Activated T-cell treated with anti-CD3 and anti-CD28 coated beads, Interleukin-2, amount 50 U/mL, for 72 hours (primary cell): ENCODE measurements at regions not wholly inside any gene's neighbourhood (a gene's known extent, or its start where the extent isn't known, plus 50 kb on each side); places are given as distances from the start of the nearest gene placed in this dataset.
"Not testable (repeated sequence)": the region's sequence is repeated elsewhere in the genome, so short reads cannot be mapped to it uniquely, and the experiment has no call there.

Experiments used
- ATAC-seq, 2 donors: fragments of 150-1000 bp; cut with Tn5 transposase; replicated peaks in 1 of 2; 2 replicates each; pipeline ENCODE4 v1.10.0; 2021; ENCODE audit warnings: moderate library complexity in 2 of 2, mild to moderate bottlenecking in 1 of 2
- DNase-seq, 2 donors: peaks; one replicate each; pipeline ENCODE4 v3.0.0; 2021 to 2022; ENCODE audit warnings: mixed read lengths in 1 of 2
- H3K27ac Mint-ChIP-seq: one replicate; pipeline ENCODE4 v1.8.0; 2022; ENCODE audit warnings: mild to moderate bottlenecking, moderate library complexity, mixed read lengths
- H3K27me3 Mint-ChIP-seq: one replicate; pipeline ENCODE4 v1.8.0; 2022; ENCODE audit warnings: low read depth, mixed read lengths
- H3K36me3 Mint-ChIP-seq, 2 donors: one replicate each; pipeline ENCODE4 v1.8.0; 2022; ENCODE audit warnings: mixed read lengths in 2 of 2, mild to moderate bottlenecking in 1 of 2; ENCODE audit not compliant: insufficient read depth in 2 of 2
- H3K4me1 Mint-ChIP-seq: one replicate; pipeline ENCODE4 v1.8.0; 2022; ENCODE audit warnings: low read depth, mixed read lengths
- H3K4me3 Mint-ChIP-seq, 2 donors: one replicate each; pipeline ENCODE4 v1.8.0; 2022; ENCODE audit warnings: mild to moderate bottlenecking in 2 of 2, mixed read lengths in 2 of 2, moderate library complexity in 2 of 2
- H3K9me3 Mint-ChIP-seq, 2 donors: one replicate each; pipeline ENCODE4 v1.8.0; 2022; ENCODE audit warnings: mixed read lengths in 2 of 2

GRCh38 chr17:51455931-51456330 is 195.6 kb downstream of the UTP18 start:
- H3K9me3 Mint-ChIP-seq: no peaks in the 10 kb centered on the region

GRCh38 chr17:51456942-51457341 is 196.6 kb downstream of the UTP18 start:
- Mint-ChIP-seq H3K4me3 (no peak overlapping the region), H3K9me3 (no peaks in the 10 kb centered on the region), H3K27ac (no peak overlapping the region), H3K27me3 (no peaks in the 10 kb centered on the region), H3K4me1 (no peaks in the 10 kb centered on the region), H3K36me3 (no peaks in the 10 kb centered on the region)
- ATAC-seq: peak; percentile 67 to 80
- no peak for DNase-seq

More at GRCh38 chr17:51455931-51456330, 195.6 kb downstream of the UTP18 start:
- Mint-ChIP-seq H3K36me3 (no peaks in the 10 kb centered on the region), H3K27ac (no peak overlapping the region), H3K4me1 (no peaks in the 10 kb centered on the region), H3K27me3 (no peaks in the 10 kb centered on the region), H3K4me3 (no peak overlapping the region)
- ATAC-seq (no peak), DNase-seq (no peak)

GRCh38 chr17:51461578-51462004 is 201.2 kb downstream of the UTP18 start:
- no peaks in the 10 kb centered on the region for H3K9me3 Mint-ChIP-seq
- H3K27ac Mint-ChIP-seq: no peak overlapping the region
- H3K4me3 Mint-ChIP-seq: no peak overlapping the region
- ATAC-seq (peak; percentile 59 to 64), DNase-seq (peak; percentile 56 to 61)
- no peaks in the 10 kb centered on the region for H3K4me1 Mint-ChIP-seq
- no peaks in the 10 kb centered on the region for H3K36me3 Mint-ChIP-seq
- H3K27me3 Mint-ChIP-seq: no peaks in the 10 kb centered on the region

GRCh38 chr17:51463353-51463752 is 203.0 kb downstream of the UTP18 start:
- H3K27me3 Mint-ChIP-seq: no peaks in the 10 kb centered on the region
- no peaks in the 10 kb centered on the region for H3K4me1 Mint-ChIP-seq
- no peak overlapping the region for H3K4me3 Mint-ChIP-seq
- no peak overlapping the region for H3K27ac Mint-ChIP-seq
- ATAC-seq (no peak), DNase-seq (no peak)
- H3K9me3 Mint-ChIP-seq: no peaks in the 10 kb centered on the region
- no peaks in the 10 kb centered on the region for H3K36me3 Mint-ChIP-seq

- H3K27me3 Mint-ChIP-seq: no peaks in the 10 kb centered on the region
- no peak for DNase-seq
- ATAC-seq: no peak
- no peaks in the 10 kb centered on the region for H3K4me1 Mint-ChIP-seq
- peaks cover 0 to 1% of the 10 kb centered on the region in 2 donors for H3K9me3 Mint-ChIP-seq
- H3K27ac Mint-ChIP-seq: no peak overlapping the region
- H3K36me3 Mint-ChIP-seq: no peaks in the 10 kb centered on the region
- H3K4me3 Mint-ChIP-seq: no peak overlapping the region
Observed at GRCh38 chr17:51467336-51467735, 207.0 kb downstream of the UTP18 start.

- Mint-ChIP-seq H3K27me3 (no peaks in the 10 kb centered on the region), H3K27ac (no peak overlapping the region)
Observed at GRCh38 chr17:51472670-51473205, 212.4 kb downstream of the UTP18 start.

GRCh38 chr17:51474764-51475163 is 214.4 kb downstream of the UTP18 start:
- no peaks in the 10 kb centered on the region for H3K9me3 Mint-ChIP-seq
- H3K36me3 Mint-ChIP-seq: no peaks in the 10 kb centered on the region
- H3K27me3 Mint-ChIP-seq: peaks cover 5% of the 10 kb centered on the region
- H3K4me1 Mint-ChIP-seq: no peaks in the 10 kb centered on the region
- no peak for ATAC-seq
- no peak overlapping the region for H3K27ac Mint-ChIP-seq
- no peak for DNase-seq
- no peak overlapping the region for H3K4me3 Mint-ChIP-seq

More at GRCh38 chr17:51472670-51473205, 212.4 kb downstream of the UTP18 start:
- DNase-seq (no peak), ATAC-seq (no peak)
- Mint-ChIP-seq H3K36me3 (no peaks in the 10 kb centered on the region), H3K9me3 (peaks cover 0 to 1% of the 10 kb centered on the region in 2 donors), H3K4me3 (no peak overlapping the region), H3K4me1 (no peaks in the 10 kb centered on the region)

GRCh38 chr17:51475730-51476129 is 215.4 kb downstream of the UTP18 start:
- no peaks in the 10 kb centered on the region for H3K4me1 Mint-ChIP-seq
- ATAC-seq (no peak), DNase-seq (no peak)
- no peak overlapping the region for H3K4me3 Mint-ChIP-seq
- H3K27ac Mint-ChIP-seq: no peak overlapping the region
- H3K27me3 Mint-ChIP-seq: peaks cover 5% of the 10 kb centered on the region
- no peaks in the 10 kb centered on the region for H3K36me3 Mint-ChIP-seq
- peaks cover 0 to 2% of the 10 kb centered on the region in 2 donors for H3K9me3 Mint-ChIP-seq

- Mint-ChIP-seq H3K27me3 (peaks cover 5% of the 10 kb centered on the region), H3K9me3 (peaks cover 0 to 6% of the 10 kb centered on the region in 2 donors), H3K4me3 (no peak overlapping the region), H3K4me1 (no peaks in the 10 kb centered on the region), H3K27ac (no peak overlapping the region), H3K36me3 (peaks cover 1% of the 10 kb centered on the region in 2 donors)
- ATAC-seq (no peak), DNase-seq (no peak)
Observed at GRCh38 chr17:51479303-51479702, 219.0 kb downstream of the UTP18 start.

GRCh38 chr17:51481370-51481769 is 221.0 kb downstream of the UTP18 start:
- DNase-seq: no peak
- ATAC-seq: no peak
- Mint-ChIP-seq H3K27ac (no peak overlapping the region), H3K9me3 (peaks cover 0 to 6% of the 10 kb centered on the region in 2 donors), H3K36me3 (peaks cover 1% of the 10 kb centered on the region in 2 donors), H3K4me3 (no peak overlapping the region), H3K4me1 (no peaks in the 10 kb centered on the region), H3K27me3 (peaks cover 5% of the 10 kb centered on the region)

- H3K4me3 Mint-ChIP-seq, ATAC-seq, H3K27me3 Mint-ChIP-seq, H3K27ac Mint-ChIP-seq, H3K36me3 Mint-ChIP-seq, H3K9me3 Mint-ChIP-seq, H3K4me1 Mint-ChIP-seq, DNase-seq: not testable (repeated sequence)
Observed at GRCh38 chr17:51482248-51482647, 221.9 kb downstream of the UTP18 start.

GRCh38 chr17:51486091-51486490 is 225.7 kb downstream of the UTP18 start:
- no peak for ATAC-seq
- no peak for DNase-seq
- Mint-ChIP-seq H3K27ac (no peak overlapping the region), H3K4me1 (peaks cover 7% of the 10 kb centered on the region), H3K36me3 (peaks cover 1% of the 10 kb centered on the region in 2 donors), H3K27me3 (no peaks in the 10 kb centered on the region), H3K9me3 (peaks cover 0 to 4% of the 10 kb centered on the region in 2 donors), H3K4me3 (no peak overlapping the region)

GRCh38 chr17:51486885-51487520 is 226.7 kb downstream of the UTP18 start:
- ATAC-seq: no peak
- no peak overlapping the region for H3K27ac Mint-ChIP-seq
- no peaks in the 10 kb centered on the region for H3K36me3 Mint-ChIP-seq
- no peaks in the 10 kb centered on the region for H3K9me3 Mint-ChIP-seq
- H3K4me3 Mint-ChIP-seq: no peak overlapping the region
- DNase-seq: no peak
- peaks cover 7% of the 10 kb centered on the region for H3K4me1 Mint-ChIP-seq
- H3K27me3 Mint-ChIP-seq: no peaks in the 10 kb centered on the region

GRCh38 chr17:51487947-51488346 is 227.6 kb downstream of the UTP18 start:
- DNase-seq (peak; percentile 27 to 38), ATAC-seq (peak; percentile 56 to 69)
- no peak overlapping the region for H3K27ac Mint-ChIP-seq

More at GRCh38 chr17:51487947-51488346, 227.6 kb downstream of the UTP18 start:
- Mint-ChIP-seq H3K4me1 (peaks cover 7% of the 10 kb centered on the region), H3K4me3 (peak overlapping the region in 1 of 2 donors; percentile 39), H3K27me3 (no peaks in the 10 kb centered on the region), H3K36me3 (no peaks in the 10 kb centered on the region), H3K9me3 (no peaks in the 10 kb centered on the region)
